Upper lobe of right lung (tissue), 1 donor: ENCODE measurements at regions not wholly inside any gene's neighbourhood (a gene's known extent, or its start where the extent isn't known, plus 50 kb on each side); places are given as distances from the start of the nearest gene placed in this dataset.

Source experiments
- ATAC-seq: fragments of 200-7000 bp; cut with Tn5 transposase; one replicate; pipeline ENCODE4 v1.9.1; 2020; ENCODE audit warnings: mild to moderate bottlenecking, moderate library complexity
- DNase-seq: peaks from one replicate; pipeline ENCODE4 v3.0.0-alpha.2; 2020
- H3K27ac ChIP-seq: fragments of 200-600 bp; one replicate; pipeline ENCODE4 v1.8.0; 2022
- H3K27me3 ChIP-seq: fragments of 200-600 bp; one replicate; pipeline ENCODE4 v1.8.0; 2022; ENCODE audit warnings: mild to moderate bottlenecking
- H3K36me3 ChIP-seq: fragments of 200-600 bp; one replicate; pipeline ENCODE4 v1.8.0; 2022
- H3K4me1 ChIP-seq: fragments of 200-600 bp; one replicate; pipeline ENCODE4 v1.8.0; 2022
- H3K4me3 ChIP-seq: fragments of 200-600 bp; one replicate; pipeline ENCODE4 v1.8.0; 2022; ENCODE audit warnings: mild to moderate bottlenecking
- H3K9me3 ChIP-seq: fragments of 200-600 bp; one replicate; pipeline ENCODE4 v1.8.0; 2022
- intact Hi-C: fragments of 100-400 bp; cut with DNase I; formaldehyde crosslinking; loops from one replicate; pipeline ENCODE4 v1.11.0; 2022
- TF ChIP-seq, protein P1 (sequence below): fragments of 200-600 bp; IDR thresholded peaks from one replicate; pipeline ENCODE4 v1.8.0; 2022; ENCODE audit warnings: antibody characterized with exemption
- donor health status: DM: no; HTN: yes; CAD: no; lungs with severe emphysema.

DNA sequence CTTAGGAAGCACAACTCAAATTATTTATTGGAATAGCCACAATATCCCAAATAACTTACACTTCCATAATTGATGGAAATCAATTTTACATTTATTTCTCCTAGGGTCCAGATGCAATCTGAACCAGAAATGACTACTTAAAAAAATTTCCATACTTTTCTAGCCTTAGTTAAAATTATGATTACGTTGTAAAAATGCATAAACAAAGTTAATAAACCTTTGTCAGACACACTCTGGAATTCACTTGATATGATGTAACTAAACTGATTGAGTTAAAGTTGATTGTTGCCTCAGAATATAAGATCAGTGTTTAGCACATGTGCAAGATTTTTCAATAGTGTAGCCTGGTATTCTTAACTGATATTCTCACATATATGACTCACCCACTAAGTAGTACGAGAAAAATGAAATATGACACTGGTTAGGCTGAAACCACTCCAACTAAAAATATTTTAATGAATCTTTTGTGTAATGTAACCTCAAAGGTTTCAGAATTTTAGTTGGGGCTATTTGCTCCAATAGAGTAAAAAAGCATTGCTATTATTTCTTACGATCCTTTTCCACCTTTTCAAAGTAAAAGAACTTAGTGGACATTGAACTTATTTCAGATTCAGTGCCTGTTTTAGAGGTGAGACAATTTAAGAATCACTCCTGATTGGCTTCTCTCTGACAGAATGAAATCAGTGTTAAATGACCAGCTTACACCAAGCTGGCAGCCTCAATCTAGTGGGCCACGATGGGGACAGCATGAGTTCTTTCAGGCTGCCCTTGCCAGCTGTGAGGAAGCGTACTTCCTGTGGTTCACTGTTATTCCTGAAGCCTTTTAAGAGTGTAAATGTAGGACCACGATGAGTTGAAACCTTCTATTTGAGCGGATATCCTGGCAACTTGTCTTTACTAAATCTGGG, 277.2 kb upstream of the CDH9 start:
- H3K27ac ChIP-seq, result no peak overlapping the region
- H3K36me3 ChIP-seq, result no peaks in the 10 kb centered on the region
- no peak for ATAC-seq
- H3K27me3 ChIP-seq, result no peaks in the 10 kb centered on the region
- no peaks in the 10 kb centered on the region for H3K9me3 ChIP-seq
- DNase-seq, result no peak
- intact Hi-C loops, result no loop called here
- H3K4me1 ChIP-seq, result no peaks in the 10 kb centered on the region
- H3K4me3 ChIP-seq, result no peak overlapping the region
- TF ChIP-seq, protein P1, sequence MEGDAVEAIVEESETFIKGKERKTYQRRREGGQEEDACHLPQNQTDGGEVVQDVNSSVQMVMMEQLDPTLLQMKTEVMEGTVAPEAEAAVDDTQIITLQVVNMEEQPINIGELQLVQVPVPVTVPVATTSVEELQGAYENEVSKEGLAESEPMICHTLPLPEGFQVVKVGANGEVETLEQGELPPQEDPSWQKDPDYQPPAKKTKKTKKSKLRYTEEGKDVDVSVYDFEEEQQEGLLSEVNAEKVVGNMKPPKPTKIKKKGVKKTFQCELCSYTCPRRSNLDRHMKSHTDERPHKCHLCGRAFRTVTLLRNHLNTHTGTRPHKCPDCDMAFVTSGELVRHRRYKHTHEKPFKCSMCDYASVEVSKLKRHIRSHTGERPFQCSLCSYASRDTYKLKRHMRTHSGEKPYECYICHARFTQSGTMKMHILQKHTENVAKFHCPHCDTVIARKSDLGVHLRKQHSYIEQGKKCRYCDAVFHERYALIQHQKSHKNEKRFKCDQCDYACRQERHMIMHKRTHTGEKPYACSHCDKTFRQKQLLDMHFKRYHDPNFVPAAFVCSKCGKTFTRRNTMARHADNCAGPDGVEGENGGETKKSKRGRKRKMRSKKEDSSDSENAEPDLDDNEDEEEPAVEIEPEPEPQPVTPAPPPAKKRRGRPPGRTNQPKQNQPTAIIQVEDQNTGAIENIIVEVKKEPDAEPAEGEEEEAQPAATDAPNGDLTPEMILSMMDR, result no peak

DNA sequence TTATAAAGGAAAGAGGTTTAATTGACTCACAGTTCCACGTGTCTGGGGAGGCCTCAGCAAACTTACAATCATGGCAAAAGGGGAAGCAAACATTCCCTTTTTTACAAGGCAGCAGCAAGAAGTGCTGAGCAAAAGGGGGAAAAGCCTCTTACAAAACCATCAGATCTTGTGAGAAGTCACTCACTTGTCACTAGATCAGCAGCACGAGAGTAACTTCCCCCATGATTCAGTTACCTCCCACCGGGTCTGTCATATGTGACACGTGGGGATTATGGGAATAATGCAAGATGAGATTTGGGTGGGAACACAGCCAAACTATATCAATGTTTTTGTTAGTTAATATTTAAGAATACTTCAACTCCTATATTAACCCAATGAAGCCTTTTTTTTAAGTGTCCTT, 275.2 kb upstream of the CDH9 start:
- Histone ChIP-seq H3K9me3 (no peaks in the 10 kb centered on the region), H3K4me3 (no peak overlapping the region), H3K36me3 (no peaks in the 10 kb centered on the region), H3K27me3 (no peaks in the 10 kb centered on the region), H3K27ac (no peak overlapping the region), H3K4me1 (no peaks in the 10 kb centered on the region)
- ATAC-seq (no peak), DNase-seq (no peak)
- TF ChIP-seq, protein P1, result no peak
- intact Hi-C loops, result no loop called here

DNA sequence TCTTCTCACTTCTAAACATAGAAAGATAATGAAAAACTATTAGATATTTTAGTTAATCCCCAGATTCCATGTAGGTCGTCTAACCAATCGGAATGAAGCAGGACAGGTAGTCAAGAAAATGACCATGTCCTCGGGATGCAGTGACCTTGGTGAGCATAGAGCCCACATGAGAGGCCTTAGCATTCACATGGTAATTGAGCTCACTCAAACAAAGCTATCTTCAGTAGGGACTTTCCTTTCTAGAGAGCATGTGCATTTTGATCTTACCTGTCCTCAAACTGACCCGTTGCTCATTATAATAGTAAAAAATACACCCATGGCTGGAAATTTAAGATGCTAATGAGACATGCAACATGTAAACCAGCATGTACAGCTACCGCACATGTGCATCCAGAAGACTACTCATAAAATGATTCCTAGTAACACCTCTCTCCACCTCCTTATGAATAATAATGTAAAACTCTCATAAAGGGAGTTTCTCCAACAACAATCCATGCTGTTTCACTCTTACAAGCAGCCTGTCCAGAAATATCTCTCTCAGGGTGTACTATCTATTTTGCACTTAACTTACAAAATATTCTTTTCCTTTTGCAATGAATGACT, 274.0 kb upstream of the CDH9 start:
- intact Hi-C loops, result no loop called here
- Histone ChIP-seq H3K27me3 (no peaks in the 10 kb centered on the region), H3K36me3 (no peaks in the 10 kb centered on the region), H3K4me3 (no peak overlapping the region), H3K27ac (no peak overlapping the region), H3K4me1 (no peaks in the 10 kb centered on the region), H3K9me3 (no peaks in the 10 kb centered on the region)
- ATAC-seq (no peak), DNase-seq (no peak)
- TF ChIP-seq, protein P1, result no peak

DNA sequence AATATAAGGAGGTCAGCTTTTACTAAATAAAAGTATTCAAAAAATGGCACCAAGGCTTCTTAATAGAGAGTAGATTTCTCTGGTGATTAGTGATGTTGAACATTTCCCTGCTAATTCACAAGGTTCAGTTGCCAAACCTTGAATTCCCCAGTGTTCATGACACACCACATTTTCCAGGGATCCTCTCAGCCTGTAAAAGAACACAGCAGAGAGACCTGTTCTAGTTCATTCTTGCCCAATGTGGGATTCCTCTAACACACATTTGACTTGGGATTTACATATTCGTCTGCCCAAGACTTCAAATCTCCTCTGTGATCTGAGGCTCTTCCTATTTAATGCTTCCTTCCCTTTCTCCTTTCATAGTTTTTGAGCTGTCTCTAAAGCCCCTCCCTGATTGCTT, 273.2 kb upstream of the CDH9 start:
- intact Hi-C loops, result no loop called here
- no peak overlapping the region for H3K4me3 ChIP-seq

DNA sequence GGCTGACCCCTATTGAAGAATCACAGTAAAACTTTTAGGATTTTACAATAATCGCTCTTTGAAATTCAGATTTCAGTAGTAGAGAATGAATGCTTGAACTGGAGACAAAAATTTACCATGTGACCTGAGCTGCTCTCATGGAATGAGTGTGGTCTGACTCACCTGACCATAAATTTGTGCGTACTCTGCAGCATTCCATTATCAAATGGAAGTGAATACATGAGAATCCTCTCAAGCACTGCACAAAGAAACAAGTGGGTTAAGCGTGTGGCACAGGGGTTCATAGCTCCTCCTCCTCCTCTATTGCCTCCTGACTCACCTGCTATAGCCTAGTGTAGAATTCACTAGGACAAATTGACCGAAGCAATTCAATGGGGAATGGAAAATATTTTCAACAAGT, 269.8 kb upstream of the CDH9 start:
- Histone ChIP-seq H3K9me3 (no peaks in the 10 kb centered on the region), H3K27ac (no peak overlapping the region), H3K4me1 (no peaks in the 10 kb centered on the region), H3K4me3 (no peak overlapping the region), H3K36me3 (no peaks in the 10 kb centered on the region), H3K27me3 (no peaks in the 10 kb centered on the region)
- no peak for DNase-seq
- TF ChIP-seq, protein P1, result no peak
- no peak for ATAC-seq
- intact Hi-C loops, result no loop called here

More for the DNA sequence above, 273.2 kb upstream of the CDH9 start:
- DNase-seq (no peak), ATAC-seq (no peak)
- TF ChIP-seq, protein P1, result no peak
- Histone ChIP-seq H3K9me3 (no peaks in the 10 kb centered on the region), H3K27ac (no peak overlapping the region), H3K36me3 (no peaks in the 10 kb centered on the region), H3K27me3 (no peaks in the 10 kb centered on the region), H3K4me1 (no peaks in the 10 kb centered on the region)
